Astrocyte (in vitro differentiated cells and primary cell): ENCODE measurements at regions not wholly inside any gene's neighbourhood (a gene's known extent, or its start where the extent isn't known, plus 50 kb on each side); places are given as distances from the start of the nearest gene placed in this dataset.

Experiments
- DNase-seq: peaks from one replicate; pipeline ENCODE4 v3.0.0-alpha.2; 2010; ENCODE audit warnings: low read depth
- FAIRE-seq: peaks from 2 replicates; lab custom pipeline; 2011; peaks lifted over from hg19 to GRCh38; lab: Jason Lieb, UNC
- H2AFZ ChIP-seq: 2 replicates; pipeline ENCODE4 v1.6.0; 2012; ENCODE audit warnings: low read depth, low read length, inconsistent platforms
- H3K27ac ChIP-seq: 2 replicates; pipeline ENCODE4 v1.5.1; 2011; ENCODE audit warnings: low read depth, low read length, inconsistent platforms
- H3K27me3 ChIP-seq: 2 replicates; pipeline ENCODE4 v1.6.0; 2011; ENCODE audit warnings: low read length, inconsistent platforms; ENCODE audit not compliant: insufficient read depth
- H3K36me3 ChIP-seq: 2 replicates; pipeline ENCODE4 v1.5.1; 2011; ENCODE audit warnings: low read length, inconsistent platforms; ENCODE audit not compliant: insufficient read depth
- H3K4me1 ChIP-seq: 2 replicates; pipeline ENCODE4 v1.5.1; 2011; ENCODE audit warnings: low read length, inconsistent platforms; ENCODE audit not compliant: insufficient read depth
- H3K4me2 ChIP-seq: 2 replicates; pipeline ENCODE4 v1.6.0; 2012; ENCODE audit warnings: low read length, inconsistent platforms
- H3K4me3 ChIP-seq: 2 replicates; pipeline ENCODE4 v1.5.1; 2011; ENCODE audit warnings: low read depth, mild to moderate bottlenecking, low read length, inconsistent platforms; ENCODE audit not compliant: insufficient read depth
- H3K79me2 ChIP-seq: 2 replicates; pipeline ENCODE4 v1.6.0; 2012; ENCODE audit warnings: mild to moderate bottlenecking, low read length, inconsistent platforms; ENCODE audit not compliant: insufficient read depth
- H3K9ac ChIP-seq: 2 replicates; pipeline ENCODE4 v1.6.0; 2012; ENCODE audit warnings: mild to moderate bottlenecking, low read length, inconsistent platforms
- H3K9me3 ChIP-seq: 2 replicates; pipeline ENCODE4 v1.5.1; 2012; ENCODE audit warnings: low read depth, mild to moderate bottlenecking, low read length, inconsistent platforms; ENCODE audit not compliant: insufficient read depth
- H4K20me1 ChIP-seq: 2 replicates; pipeline ENCODE4 v1.6.0; 2012; ENCODE audit warnings: low read length, inconsistent platforms; ENCODE audit not compliant: insufficient read depth
- H3K27ac Mint-ChIP-seq: one replicate; pipeline ENCODE4 v1.8.0; 2021; ENCODE audit warnings: mild to moderate bottlenecking, mixed read lengths; ENCODE audit not compliant: unreplicated experiment
- H3K27me3 Mint-ChIP-seq: one replicate; pipeline ENCODE4 v1.8.0; 2021; ENCODE audit warnings: low read depth, mixed read lengths; ENCODE audit not compliant: unreplicated experiment
- H3K36me3 Mint-ChIP-seq: one replicate; pipeline ENCODE4 v1.8.0; 2021; ENCODE audit warnings: low read depth, mixed read lengths; ENCODE audit not compliant: unreplicated experiment
- H3K4me1 Mint-ChIP-seq: one replicate; pipeline ENCODE4 v1.8.0; 2021; ENCODE audit warnings: low read depth, mixed read lengths; ENCODE audit not compliant: unreplicated experiment
- H3K4me3 Mint-ChIP-seq: one replicate; pipeline ENCODE4 v1.8.0; 2021; ENCODE audit warnings: mild to moderate bottlenecking, moderate library complexity, mixed read lengths; ENCODE audit not compliant: unreplicated experiment
- H3K9me3 Mint-ChIP-seq: one replicate; pipeline ENCODE4 v1.8.0; 2021; ENCODE audit warnings: mild to moderate bottlenecking, mixed read lengths; ENCODE audit not compliant: unreplicated experiment
- CTCF ChIP-seq: IDR thresholded peaks from 2 replicates; pipeline ENCODE4 v1.5.1; 2011; ENCODE audit warnings: low read depth, mild to moderate bottlenecking, inconsistent platforms, low read length, moderate library complexity; ENCODE audit not compliant: insufficient read depth
- EZH2 ChIP-seq: IDR thresholded peaks from 2 replicates; pipeline ENCODE4 v1.6.1; 2012; ENCODE audit warnings: mild to moderate bottlenecking, low read length, inconsistent platforms; ENCODE audit not compliant: insufficient read depth

GRCh38 chr1:36722871-36723270 is 240.2 kb upstream of the CSF3R start:
- FAIRE-seq (no peak), DNase-seq (no peak)
- Histone ChIP-seq H3K27me3 (no peaks in the 10 kb centered on the region), H4K20me1 (no peaks in the 10 kb centered on the region), H3K9me3 (no peaks in the 10 kb centered on the region), H3K4me2 (no peak overlapping the region), H3K9ac (no peak overlapping the region), H2AFZ (no peak overlapping the region), H3K4me3 (no peak overlapping the region), H3K27ac (no peak overlapping the region), H3K4me1 (no peaks in the 10 kb centered on the region), H3K36me3 (no peaks in the 10 kb centered on the region), H3K79me2 (no peaks in the 10 kb centered on the region)
- TF ChIP-seq CTCF (no peak), EZH2 (no peak)
- Mint-ChIP-seq H3K36me3 (no peaks in the 10 kb centered on the region), H3K4me1 (no peaks in the 10 kb centered on the region), H3K27ac (no peak overlapping the region), H3K4me3 (no peak overlapping the region), H3K27me3 (peaks cover 59% of the 10 kb centered on the region), H3K9me3 (no peaks in the 10 kb centered on the region)

- Histone ChIP-seq H3K79me2 (no peaks in the 10 kb centered on the region), H3K4me2 (no peak overlapping the region), H3K36me3 (no peaks in the 10 kb centered on the region), H3K27ac (no peak overlapping the region), H3K4me3 (no peak overlapping the region), H3K9ac (no peak overlapping the region), H3K9me3 (no peaks in the 10 kb centered on the region), H4K20me1 (no peaks in the 10 kb centered on the region), H2AFZ (no peak overlapping the region), H3K4me1 (no peaks in the 10 kb centered on the region), H3K27me3 (peaks cover 2% of the 10 kb centered on the region)
- no peaks in the 10 kb centered on the region for H3K4me1 Mint-ChIP-seq
- TF ChIP-seq CTCF (no peak), EZH2 (no peak)
- DNase-seq (no peak), FAIRE-seq (no peak)
- H3K4me3 Mint-ChIP-seq: no peak overlapping the region
- peaks cover under 1% of the 10 kb centered on the region for H3K9me3 Mint-ChIP-seq
- H3K27me3 Mint-ChIP-seq: peaks cover 61% of the 10 kb centered on the region
- no peaks in the 10 kb centered on the region for H3K36me3 Mint-ChIP-seq
- no peak overlapping the region for H3K27ac Mint-ChIP-seq
These were observed 238.5 kb upstream of the CSF3R start for GRCh38 chr1:36721261-36721660.

- H3K36me3 ChIP-seq: no peaks in the 10 kb centered on the region
- Mint-ChIP-seq H3K27me3 (peaks cover 47% of the 10 kb centered on the region), H3K27ac (no peak overlapping the region), H3K4me3 (no peak overlapping the region), H3K36me3 (no peaks in the 10 kb centered on the region), H3K4me1 (no peaks in the 10 kb centered on the region), H3K9me3 (peaks cover 5% of the 10 kb centered on the region)
- H3K27ac ChIP-seq: no peak overlapping the region
- H3K4me2 ChIP-seq: no peak overlapping the region
- no peak overlapping the region for H3K4me3 ChIP-seq
- no peaks in the 10 kb centered on the region for H3K4me1 ChIP-seq
- DNase-seq (no peak), FAIRE-seq (no peak)
- TF ChIP-seq CTCF: no peak
- TF ChIP-seq EZH2: no peak
- H4K20me1 ChIP-seq: no peaks in the 10 kb centered on the region
- no peaks in the 10 kb centered on the region for H3K9me3 ChIP-seq
- H3K27me3 ChIP-seq: peaks cover 2% of the 10 kb centered on the region
- H2AFZ ChIP-seq: no peak overlapping the region
- H3K79me2 ChIP-seq: no peaks in the 10 kb centered on the region
- H3K9ac ChIP-seq: no peak overlapping the region
These were observed 234.7 kb upstream of the CSF3R start for GRCh38 chr1:36717431-36717830.
